HFFc6 (cell line): ENCODE measurements at regions not wholly inside any gene's neighbourhood (a gene's known extent, or its start where the extent isn't known, plus 50 kb on each side); places are given as distances from the start of the nearest gene placed in this dataset.
"Not testable (repeated sequence)": the region's sequence is repeated elsewhere in the genome, so short reads cannot be mapped to it uniquely, and the experiment has no call there.

ENCODE experiments used
- DNase-seq: peaks from one replicate; pipeline ENCODE4 v3.0.0-alpha.2; 2018
- H3K27ac Mint-ChIP-seq: 2 replicates; pipeline ENCODE4 v1.8.0; 2020; ENCODE audit warnings: mild to moderate bottlenecking, mixed read lengths
- H3K27me3 Mint-ChIP-seq: 2 replicates; pipeline ENCODE4 v1.8.0; 2021; ENCODE audit warnings: mild to moderate bottlenecking, moderate library complexity, mixed read lengths; ENCODE audit not compliant: insufficient read depth
- H3K36me3 Mint-ChIP-seq: 2 replicates; pipeline ENCODE4 v1.8.0; 2021; ENCODE audit warnings: low read depth, mixed read lengths
- H3K4me1 Mint-ChIP-seq: 2 replicates; pipeline ENCODE4 v1.8.0; 2020; ENCODE audit warnings: low read depth, mixed read lengths
- H3K4me3 Mint-ChIP-seq: 2 replicates; pipeline ENCODE4 v1.8.0; 2020; ENCODE audit warnings: mild to moderate bottlenecking, moderate library complexity, mixed read lengths
- H3K9me3 Mint-ChIP-seq: 2 replicates; pipeline ENCODE4 v1.8.0; 2020; ENCODE audit warnings: mild to moderate bottlenecking, mixed read lengths
- CTCF ChIP-seq: fragments of 200-600 bp; sonication (generic); IDR thresholded peaks from 2 replicates; pipeline ENCODE4 v1.5.0; 2021; ENCODE audit warnings: antibody characterized with exemption, mild to moderate bottlenecking

DNA sequence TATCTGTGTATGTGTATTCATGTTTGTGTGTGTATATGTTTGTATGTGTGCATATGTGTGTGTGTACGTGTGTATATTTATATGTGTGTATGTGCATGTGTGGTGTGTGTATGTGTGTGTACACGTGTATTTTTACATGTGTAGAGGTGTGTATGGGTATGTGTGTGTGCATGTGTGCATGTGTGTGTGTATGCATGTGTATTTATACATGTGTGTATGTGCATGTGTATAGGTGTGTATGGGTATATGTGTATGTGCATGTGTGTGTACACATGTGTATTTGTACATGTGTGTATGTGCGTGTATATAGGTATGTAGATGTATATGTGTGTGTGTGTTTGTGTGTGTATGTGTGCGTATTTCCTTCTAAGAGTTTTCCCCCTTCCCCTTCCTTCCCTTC is 207.7 kb upstream of the ATP6AP2 start:
- Mint-ChIP-seq H3K27ac (no peak overlapping the region), H3K27me3 (peaks cover 6% of the 10 kb centered on the region; the same call in 1 of the 2 replicates), H3K4me1 (no peaks in the 10 kb centered on the region), H3K9me3 (no peaks in the 10 kb centered on the region), H3K4me3 (no peak overlapping the region), H3K36me3 (no peaks in the 10 kb centered on the region)
- no peak for TF ChIP-seq CTCF
- no peak for DNase-seq

DNA sequence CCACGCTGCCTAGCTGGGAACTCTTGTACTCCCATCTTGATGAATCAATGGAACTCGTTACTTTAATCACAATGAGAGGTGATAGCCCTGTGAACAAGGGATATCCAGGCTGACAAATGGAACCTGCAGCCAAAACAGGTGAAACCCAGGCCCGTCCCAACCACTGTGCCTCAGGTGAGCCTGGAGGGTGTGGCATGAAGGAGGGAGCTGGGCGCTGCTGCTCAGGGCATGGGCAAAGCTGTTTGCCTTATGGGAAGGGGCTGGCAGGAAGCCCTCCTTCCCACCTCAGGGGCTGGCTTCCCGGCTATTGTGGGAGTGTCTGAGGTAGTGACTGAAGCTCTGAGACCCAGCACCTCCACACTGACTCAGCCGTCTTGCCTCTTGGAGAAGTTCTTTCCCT is 209.4 kb upstream of the ATP6AP2 start:
- H3K27me3 Mint-ChIP-seq = peaks cover 10% of the 10 kb centered on the region; the same call in 1 of the 2 replicates
- H3K36me3 Mint-ChIP-seq = no peaks in the 10 kb centered on the region
- no peak for DNase-seq
- no peaks in the 10 kb centered on the region for H3K4me1 Mint-ChIP-seq
- H3K9me3 Mint-ChIP-seq = no peaks in the 10 kb centered on the region
- no peak for TF ChIP-seq CTCF
- H3K4me3 Mint-ChIP-seq = no peak overlapping the region
- no peak overlapping the region for H3K27ac Mint-ChIP-seq

- no peaks in the 10 kb centered on the region for H3K9me3 Mint-ChIP-seq
- H3K4me3 Mint-ChIP-seq = no peak overlapping the region
- no peak for DNase-seq
- peaks cover 7% of the 10 kb centered on the region; the same call in 1 of the 2 replicates for H3K27me3 Mint-ChIP-seq
- H3K36me3 Mint-ChIP-seq = no peaks in the 10 kb centered on the region
- no peak for TF ChIP-seq CTCF
- H3K4me1 Mint-ChIP-seq = no peaks in the 10 kb centered on the region
- H3K27ac Mint-ChIP-seq = no peak overlapping the region
These were observed 212.1 kb upstream of the ATP6AP2 start for GRCh38 chrX:40368611-40369061.

GRCh38 chrX:40366661-40367060 is 214.1 kb upstream of the ATP6AP2 start:
- H3K36me3 Mint-ChIP-seq = no peaks in the 10 kb centered on the region
- peaks cover 7% of the 10 kb centered on the region for H3K27me3 Mint-ChIP-seq
- no peaks in the 10 kb centered on the region for H3K9me3 Mint-ChIP-seq
- no peak for DNase-seq
- H3K4me1 Mint-ChIP-seq = no peaks in the 10 kb centered on the region
- no peak for TF ChIP-seq CTCF
- no peak overlapping the region for H3K4me3 Mint-ChIP-seq
- no peak overlapping the region for H3K27ac Mint-ChIP-seq

DNA sequence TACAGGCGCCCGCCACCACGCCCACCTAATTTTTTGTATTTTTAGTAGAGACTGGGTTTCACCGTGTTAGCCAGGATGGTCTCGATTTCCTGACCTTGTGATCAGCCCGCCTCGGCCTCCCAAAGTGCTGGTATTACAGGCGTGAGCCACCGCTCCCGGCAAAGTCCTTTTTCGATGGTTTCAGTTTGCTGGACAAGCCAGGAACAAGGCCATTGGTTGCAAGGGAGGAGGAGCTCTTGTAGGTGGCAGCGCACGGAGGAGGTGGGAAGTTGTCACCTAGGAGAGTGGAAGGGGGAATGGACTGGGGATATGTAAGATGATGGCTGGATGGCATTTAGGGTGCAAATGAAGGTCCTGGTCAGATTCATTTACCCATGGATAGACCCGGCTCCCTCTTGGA is 218.5 kb upstream of the ATP6AP2 start:
- H3K9me3 Mint-ChIP-seq, DNase-seq, H3K4me3 Mint-ChIP-seq, H3K27ac Mint-ChIP-seq, H3K36me3 Mint-ChIP-seq, H3K4me1 Mint-ChIP-seq: not testable (repeated sequence)
- H3K27me3 Mint-ChIP-seq = peaks cover 11% of the 10 kb centered on the region

- TF ChIP-seq CTCF = no peak
- Mint-ChIP-seq H3K4me1 (no peaks in the 10 kb centered on the region), H3K27me3 (peaks cover 11% of the 10 kb centered on the region), H3K9me3 (no peaks in the 10 kb centered on the region), H3K36me3 (no peaks in the 10 kb centered on the region), H3K4me3 (no peak overlapping the region), H3K27ac (no peak overlapping the region)
- no peak for DNase-seq
These were observed 220.2 kb upstream of the ATP6AP2 start for GRCh38 chrX:40360557-40360956.
